ENCODE measurements at regions not wholly inside any gene's neighbourhood (a gene's known extent, or its start where the extent isn't known, plus 50 kb on each side); places are given as distances from the start of the nearest gene placed in this dataset.

GRCh38 chr1:58209575-58209974 lies 337.0 kb downstream of the OMA1 start:
- no peak for TF ChIP-seq CTCF (IDR thresholded peaks at IDR 0.05; ENCODE audit: extremely low read depth, low read depth, low read length)
- no peak overlapping the region for H3K27ac ChIP-seq (ENCODE audit: low read depth, low read length)
- H2AFZ ChIP-seq (ENCODE audit: low read length) = no peak overlapping the region
- no peaks in the 10 kb centered on the region for H4K20me1 ChIP-seq (ENCODE audit: insufficient read depth, low read length)
- no peak overlapping the region for H3K4me3 ChIP-seq (ENCODE audit: insufficient read depth, low read length)
- H3K79me2 ChIP-seq (ENCODE audit: insufficient read depth, low read length) = no peaks in the 10 kb centered on the region
- no peaks in the 10 kb centered on the region for H3K9me3 ChIP-seq (ENCODE audit: low read depth, low read length)
- no peak for DNase-seq (ENCODE audit: insufficient read length, low spot score, missing footprints)
- H3K4me2 ChIP-seq (ENCODE audit: insufficient read depth, low read length) = no peak overlapping the region
- H3K4me1 ChIP-seq (ENCODE audit: insufficient read depth, low read length) = no peaks in the 10 kb centered on the region
- no peaks in the 10 kb centered on the region for H3K27me3 ChIP-seq (ENCODE audit: insufficient read depth, low read length)
- H3K36me3 ChIP-seq (ENCODE audit: insufficient read depth, low read length) = no peaks in the 10 kb centered on the region

GRCh38 chr1:58206749-58207148 lies 339.8 kb downstream of the OMA1 start:
- Histone ChIP-seq H3K79me2 (ENCODE audit: insufficient read depth, low read length) (no peaks in the 10 kb centered on the region), H3K27ac (ENCODE audit: low read depth, low read length) (no peak overlapping the region), H3K36me3 (ENCODE audit: insufficient read depth, low read length) (no peaks in the 10 kb centered on the region), H3K9me3 (ENCODE audit: low read depth, low read length) (no peaks in the 10 kb centered on the region), H3K4me2 (ENCODE audit: insufficient read depth, low read length) (no peak overlapping the region), H3K4me3 (ENCODE audit: insufficient read depth, low read length) (no peak overlapping the region), H2AFZ (ENCODE audit: low read length) (no peak overlapping the region), H4K20me1 (ENCODE audit: insufficient read depth, low read length) (no peaks in the 10 kb centered on the region), H3K4me1 (ENCODE audit: insufficient read depth, low read length) (no peaks in the 10 kb centered on the region), H3K27me3 (ENCODE audit: insufficient read depth, low read length) (no peaks in the 10 kb centered on the region)
- DNase-seq (ENCODE audit: insufficient read length, low spot score, missing footprints) = no peak
- no peak for TF ChIP-seq CTCF (IDR thresholded peaks at IDR 0.05; ENCODE audit: extremely low read depth, low read depth, low read length)

- Histone ChIP-seq H3K4me3 (ENCODE audit: insufficient read depth, low read length) (no peak overlapping the region), H3K36me3 (ENCODE audit: insufficient read depth, low read length) (no peaks in the 10 kb centered on the region), H3K27ac (ENCODE audit: low read depth, low read length) (no peak overlapping the region), H3K4me1 (ENCODE audit: insufficient read depth, low read length) (no peaks in the 10 kb centered on the region), H2AFZ (ENCODE audit: low read length) (no peak overlapping the region), H3K79me2 (ENCODE audit: insufficient read depth, low read length) (no peaks in the 10 kb centered on the region), H3K4me2 (ENCODE audit: insufficient read depth, low read length) (no peak overlapping the region), H3K9me3 (ENCODE audit: low read depth, low read length) (no peaks in the 10 kb centered on the region), H3K27me3 (ENCODE audit: insufficient read depth, low read length) (no peaks in the 10 kb centered on the region), H4K20me1 (ENCODE audit: insufficient read depth, low read length) (no peaks in the 10 kb centered on the region)
- DNase-seq (ENCODE audit: insufficient read length, low spot score, missing footprints) = no peak
- TF ChIP-seq CTCF (IDR thresholded peaks at IDR 0.05; ENCODE audit: extremely low read depth, low read depth, low read length) = no peak
Measured at GRCh38 chr1:58204284-58204683, 342.2 kb downstream of the OMA1 start.

GRCh38 chr1:58201492-58202106 lies 344.9 kb downstream of the OMA1 start:
- Histone ChIP-seq H3K4me3 (ENCODE audit: insufficient read depth, low read length) (no peak overlapping the region), H3K4me2 (ENCODE audit: insufficient read depth, low read length) (no peak overlapping the region), H3K4me1 (ENCODE audit: insufficient read depth, low read length) (no peaks in the 10 kb centered on the region), H2AFZ (ENCODE audit: low read length) (no peak overlapping the region), H3K36me3 (ENCODE audit: insufficient read depth, low read length) (no peaks in the 10 kb centered on the region), H3K27ac (ENCODE audit: low read depth, low read length) (no peak overlapping the region), H3K79me2 (ENCODE audit: insufficient read depth, low read length) (no peaks in the 10 kb centered on the region), H3K27me3 (ENCODE audit: insufficient read depth, low read length) (no peaks in the 10 kb centered on the region), H4K20me1 (ENCODE audit: insufficient read depth, low read length) (no peaks in the 10 kb centered on the region), H3K9me3 (ENCODE audit: low read depth, low read length) (no peaks in the 10 kb centered on the region)
- DNase-seq (ENCODE audit: insufficient read length, low spot score, missing footprints) = no peak
- no peak for TF ChIP-seq CTCF (IDR thresholded peaks at IDR 0.05; ENCODE audit: extremely low read depth, low read depth, low read length)
